ENCODE measurements at regions not wholly inside any gene's neighbourhood (a gene's known extent, or its start where the extent isn't known, plus 50 kb on each side); places are given as distances from the start of the nearest gene placed in this dataset.

- no peak for ATAC-seq
Observed at GRCh38 chr4:96471956-96472867, 632.3 kb downstream of the PDHA2 start.

GRCh38 chr4:96473246-96473645 is 633.4 kb downstream of the PDHA2 start:
- ATAC-seq, result no peak
- no peak for TF ChIP-seq ZNF565 (CRISPR knock-in tag; conservative IDR thresholded peaks at IDR 0.05; ENCODE audit: low read depth)
- TF ChIP-seq ISL1 (CRISPR knock-in tag; IDR thresholded peaks at IDR 0.05), result no peak
- no peak for TF ChIP-seq ARNTL (CRISPR knock-in tag; IDR thresholded peaks at IDR 0.05; ENCODE audit: borderline replicate concordance, low read depth)
- TF ChIP-seq CREB5 (CRISPR knock-in tag; IDR thresholded peaks at IDR 0.05; ENCODE audit: low read depth), result no peak
- no peak for TF ChIP-seq ZFP3 (CRISPR knock-in tag; IDR thresholded peaks at IDR 0.05)
- TF ChIP-seq TOX (CRISPR knock-in tag; IDR thresholded peaks at IDR 0.05; ENCODE audit: borderline replicate concordance), result no peak
- no peak for TF ChIP-seq GLIS3 (CRISPR knock-in tag; IDR thresholded peaks at IDR 0.05)
- TF ChIP-seq CSDC2 (CRISPR knock-in tag; IDR thresholded peaks at IDR 0.05), result no peak
- no peak for TF ChIP-seq RARB (CRISPR knock-in tag; IDR thresholded peaks at IDR 0.05)

More at GRCh38 chr4:96471956-96472867, 632.3 kb downstream of the PDHA2 start:
- TF ChIP-seq ZC3H10 (CRISPR knock-in tag; IDR thresholded peaks at IDR 0.05) (no peak), PATZ1 (CRISPR knock-in tag; IDR thresholded peaks at IDR 0.05; ENCODE audit: borderline replicate concordance) (no peak), TOX (CRISPR knock-in tag; IDR thresholded peaks at IDR 0.05; ENCODE audit: borderline replicate concordance) (no peak)

GRCh38 chr4:96483308-96484030 is 643.6 kb downstream of the PDHA2 start:
- TF ChIP-seq OSR1 (CRISPR knock-in tag; IDR thresholded peaks at IDR 0.05) (no peak), ARNTL (CRISPR knock-in tag; IDR thresholded peaks at IDR 0.05; ENCODE audit: borderline replicate concordance, low read depth) (no peak), TCF4 (CRISPR knock-in tag; IDR thresholded peaks at IDR 0.05; ENCODE audit: borderline replicate concordance) (no peak), ISL1 (CRISPR knock-in tag; IDR thresholded peaks at IDR 0.05) (no peak), TSHZ2 (CRISPR knock-in tag; IDR thresholded peaks at IDR 0.05) (no peak), SNAI2 (CRISPR knock-in tag; IDR thresholded peaks at IDR 0.05) (no peak), CREB5 (CRISPR knock-in tag; IDR thresholded peaks at IDR 0.05; ENCODE audit: low read depth) (no peak), ZC3H10 (CRISPR knock-in tag; IDR thresholded peaks at IDR 0.05) (no peak), ZNF8 (CRISPR knock-in tag; IDR thresholded peaks at IDR 0.05) (no peak), RARB (CRISPR knock-in tag; IDR thresholded peaks at IDR 0.05) (no peak), GLIS3 (CRISPR knock-in tag; IDR thresholded peaks at IDR 0.05) (no peak), ZFP30 (CRISPR knock-in tag; IDR thresholded peaks at IDR 0.05) (no peak), PATZ1 (CRISPR knock-in tag; IDR thresholded peaks at IDR 0.05; ENCODE audit: borderline replicate concordance) (no peak), ZNF565 (CRISPR knock-in tag; conservative IDR thresholded peaks at IDR 0.05; ENCODE audit: low read depth) (no peak), TOX (CRISPR knock-in tag; IDR thresholded peaks at IDR 0.05; ENCODE audit: borderline replicate concordance) (no peak), CSDC2 (CRISPR knock-in tag; IDR thresholded peaks at IDR 0.05) (no peak)
- no peak for ATAC-seq
